Ovary (tissue), 3 donors: ENCODE measurements at regions not wholly inside any gene's neighbourhood (a gene's known extent, or its start where the extent isn't known, plus 50 kb on each side); places are given as distances from the start of the nearest gene placed in this dataset.

Experiments
- CTCF ChIP-seq, 3 donors: fragments of 450-650 bp in 2 of 3; fragments of 200-600 bp in 1 of 3; IDR thresholded peaks; one replicate each; pipeline versions ENCODE4 v1.5.1 to v1.8.0; 2016 to 2022; ENCODE audit warnings: antibody characterized with exemption in 3 of 3, mild to moderate bottlenecking in 1 of 3
- EP300 ChIP-seq: sonication (generic); formaldehyde crosslinking; IDR thresholded peaks from one replicate; pipeline ENCODE4 v1.6.1; 2017; ENCODE audit warnings: antibody characterized with exemption
- donor health status: DM: no; HTN: no; CAD: no.

GRCh38 chr7:86950944-86951343 is 108.5 kb downstream of the ELAPOR2 start:
- TF ChIP-seq CTCF (IDR thresholded peaks at IDR 0.05) (no peak), EP300 (no peak)
